Calu3 (cell line): ENCODE measurements at regions not wholly inside any gene's neighbourhood (a gene's known extent, or its start where the extent isn't known, plus 50 kb on each side); places are given as distances from the start of the nearest gene placed in this dataset.

Experiments used
- BruUV-seq: library from RNA; stranded (reverse); fragments of 400-500 nt; replicated peaks from 2 replicates; lab custom pipeline; 2021; lab: Mats Ljungman, UMichigan
- CTCF ChIA-PET: fragments of 300-600 bp; sonication (Branson Sonifier 250); formaldehyde crosslinking; loops from one replicate; lab custom pipeline; 2022; ENCODE audit warnings: antibody characterized with exemption; lab: Charles Lee
- DNase-seq: peaks from one replicate; pipeline ENCODE4 v3.0.0; 2022
- H3K27ac Mint-ChIP-seq: one replicate; pipeline ENCODE4 v1.8.0; 2022; ENCODE audit warnings: mixed read lengths; ENCODE audit not compliant: unreplicated experiment
- H3K27me3 Mint-ChIP-seq: one replicate; pipeline ENCODE4 v1.8.0; 2022; ENCODE audit warnings: mixed read lengths; ENCODE audit not compliant: unreplicated experiment
- H3K36me3 Mint-ChIP-seq: one replicate; pipeline ENCODE4 v1.8.0; 2022; ENCODE audit warnings: mild to moderate bottlenecking, moderate library complexity, mixed read lengths; ENCODE audit not compliant: insufficient read depth, unreplicated experiment
- H3K4me1 Mint-ChIP-seq: one replicate; pipeline ENCODE4 v1.8.0; 2022; ENCODE audit warnings: mild to moderate bottlenecking, low read depth, mixed read lengths; ENCODE audit not compliant: unreplicated experiment
- H3K4me3 Mint-ChIP-seq: one replicate; pipeline ENCODE4 v1.8.0; 2022; ENCODE audit warnings: mild to moderate bottlenecking, low read depth, moderate library complexity, mixed read lengths; ENCODE audit not compliant: unreplicated experiment
- H3K9me3 Mint-ChIP-seq: one replicate; pipeline ENCODE4 v1.8.0; 2022; ENCODE audit warnings: low read depth, mixed read lengths; ENCODE audit not compliant: unreplicated experiment
- CTCF ChIP-seq: fragments of 200-600 bp; IDR thresholded peaks from one replicate; pipeline ENCODE4 v1.8.0; 2022; ENCODE audit warnings: antibody characterized with exemption; ENCODE audit not compliant: unreplicated experiment
- intact Hi-C: fragments of 100-400 bp; cut with micrococcal nuclease; formaldehyde crosslinking; loops from one replicate; pipeline ENCODE4 v1.10.0; 2022; ENCODE audit not compliant: unreplicated experiment

- no TSS peak for BruUV-seq
- TF ChIP-seq CTCF = no peak
- Mint-ChIP-seq H3K4me1 (no peaks in the 10 kb centered on the region), H3K9me3 (peaks cover 5% of the 10 kb centered on the region), H3K27me3 (no peaks in the 10 kb centered on the region), H3K36me3 (no peaks in the 10 kb centered on the region), H3K27ac (no peak overlapping the region), H3K4me3 (no peak overlapping the region)
- no peak for DNase-seq
- intact Hi-C loops = no loop called here
- CTCF ChIA-PET = no interaction called here
Measured at GRCh38 chr2:53452957-53453748, 314.5 kb upstream of the CHAC2 start.

- Mint-ChIP-seq H3K9me3 (peaks cover 2% of the 10 kb centered on the region), H3K4me1 (no peaks in the 10 kb centered on the region), H3K36me3 (no peaks in the 10 kb centered on the region), H3K27ac (no peak overlapping the region), H3K27me3 (no peaks in the 10 kb centered on the region), H3K4me3 (no peak overlapping the region)
- intact Hi-C loops = no loop called here
- DNase-seq = no peak
- TF ChIP-seq CTCF = no peak
- CTCF ChIA-PET = no interaction called here
- BruUV-seq = no TSS peak
Measured at GRCh38 chr2:53452400-53452799, 315.2 kb upstream of the CHAC2 start.

GRCh38 chr2:53450923-53451322, 316.7 kb upstream of the CHAC2 start:
- H3K27me3 Mint-ChIP-seq = no peaks in the 10 kb centered on the region
- no TSS peak for BruUV-seq
- H3K27ac Mint-ChIP-seq = no peak overlapping the region
- H3K4me3 Mint-ChIP-seq = no peak overlapping the region
- CTCF ChIA-PET = no interaction called here
- peaks cover 2% of the 10 kb centered on the region for H3K9me3 Mint-ChIP-seq
- intact Hi-C loops = no loop called here
- TF ChIP-seq CTCF = no peak
- no peaks in the 10 kb centered on the region for H3K36me3 Mint-ChIP-seq
- H3K4me1 Mint-ChIP-seq = no peaks in the 10 kb centered on the region
- no peak for DNase-seq

GRCh38 chr2:53448591-53448990, 319.0 kb upstream of the CHAC2 start:
- DNase-seq = no peak
- no peak overlapping the region for H3K4me3 Mint-ChIP-seq
- no TSS peak for BruUV-seq
- intact Hi-C loops = no loop called here
- H3K27ac Mint-ChIP-seq = no peak overlapping the region
- H3K9me3 Mint-ChIP-seq = no peaks in the 10 kb centered on the region
- no peak for TF ChIP-seq CTCF
- H3K36me3 Mint-ChIP-seq = no peaks in the 10 kb centered on the region
- CTCF ChIA-PET = no interaction called here
- no peaks in the 10 kb centered on the region for H3K4me1 Mint-ChIP-seq
- H3K27me3 Mint-ChIP-seq = no peaks in the 10 kb centered on the region
